H1 (cell line): ENCODE measurements at regions not wholly inside any gene's neighbourhood (a gene's known extent, or its start where the extent isn't known, plus 50 kb on each side); places are given as distances from the start of the nearest gene placed in this dataset.

Source experiments
- ATF2 ChIP-seq: IDR thresholded peaks from 2 replicates; pipeline ENCODE4 v1.6.1; 2012; ENCODE audit warnings: low read length, inconsistent platforms
- SIRT6 ChIP-seq: IDR thresholded peaks from one replicate; pipeline ENCODE4 v1.7.1; 2012; ENCODE audit warnings: low read length, inconsistent platforms

DNA sequence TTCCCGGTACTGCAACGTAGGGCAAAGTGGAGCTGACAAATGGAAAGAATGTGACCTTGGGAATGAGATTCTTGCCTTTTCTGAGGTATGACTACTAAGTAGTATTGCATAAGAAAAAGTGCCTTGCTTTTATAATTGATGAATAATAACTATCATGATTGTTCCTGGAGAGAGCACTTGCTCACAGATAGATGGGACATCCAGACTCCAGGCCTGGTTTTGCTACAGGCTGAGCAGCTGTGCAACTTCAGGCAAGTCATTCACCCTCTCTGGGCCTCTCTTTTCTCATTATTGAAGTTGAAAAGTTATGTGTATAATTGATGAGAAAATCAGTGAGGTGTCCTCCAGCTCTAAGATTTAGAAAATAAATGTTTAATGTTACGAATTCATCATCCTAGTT, 53.6 kb upstream of the MBOAT1 start (continued):
- TF ChIP-seq ATF2 (no peak), SIRT6 (no peak)
- TF ChIP-seq, all 59 proteins: peak for 0
